A549 (cell line): ENCODE measurements at regions not wholly inside any gene's neighbourhood (a gene's known extent, or its start where the extent isn't known, plus 50 kb on each side); places are given as distances from the start of the nearest gene placed in this dataset.

ENCODE experiments used
- ATAC-seq, 2 experiments: fragments of 200-7000 bp in 1 of 2; fragments of >200 bp in 1 of 2; cut with Nextera tagmentation in 1 of 2; cut with Tn5 transposase in 1 of 2; 3 replicates each; pipeline versions ENCODE4 v1.8.0 to v1.9.1; 2018 to 2020; ENCODE audit warnings: mild to moderate bottlenecking in 1 of 2, moderate library complexity in 1 of 2
- CTCF ChIA-PET: fragments of 300-600 bp; sonication (Branson Sonifier 250); formaldehyde crosslinking; extraction: SDS; loops from one replicate; lab custom pipeline; 2021; ENCODE audit warnings: antibody characterized with exemption, inconsistent platforms; lab: Yijun Ruan, JAX
- POLR2A ChIA-PET: fragments of 350-600 bp; formaldehyde crosslinking; extraction: SDS; loops from one replicate; lab custom pipeline; 2021; ENCODE audit warnings: antibody characterized with exemption, inconsistent platforms; lab: Yijun Ruan, JAX
- DNase-seq, 2 experiments: peaks; one replicate each; pipeline versions ENCODE4 v3.0.0 to v3.0.0-alpha.2; 2011 to 2016; ENCODE audit warnings: low read depth in 1 of 2, low spot score in 1 of 2
- FAIRE-seq: peaks from 2 replicates; lab custom pipeline; 2011; peaks lifted over from hg19 to GRCh38; lab: Jason Lieb, UNC
- H3K27ac ChIP-seq, 2 experiments: fragments of >200 bp; sonication (Bioruptor Twin); formaldehyde crosslinking; 3 replicates each; pipeline ENCODE4 v1.5.1; 2016 to 2017
- H3K4me1 ChIP-seq: fragments of >200 bp; sonication (Bioruptor Twin); formaldehyde crosslinking; 3 replicates; pipeline ENCODE4 v1.6.1; 2016
- H3K4me2 ChIP-seq: fragments of >200 bp; sonication (Bioruptor Twin); formaldehyde crosslinking; 3 replicates; pipeline ENCODE4 v1.6.1; 2016
- H3K4me3 ChIP-seq: fragments of >200 bp; sonication (Bioruptor Twin); formaldehyde crosslinking; 3 replicates; pipeline ENCODE4 v1.5.1; 2016
- H3K9me3 ChIP-seq: fragments of >200 bp; sonication (Bioruptor Twin); formaldehyde crosslinking; 3 replicates; pipeline ENCODE4 v1.6.1; 2016
- BHLHE40 ChIP-seq: IDR thresholded peaks from 2 replicates; pipeline ENCODE4 v1.6.1; 2012; ENCODE audit warnings: low read depth, low read length, inconsistent platforms
- CBX2 ChIP-seq: fragments of 200-600 bp; sonication (generic); IDR thresholded peaks from 2 replicates; pipeline ENCODE4 v1.6.1; 2016; ENCODE audit warnings: low read depth, mild to moderate bottlenecking, borderline replicate concordance
- CBX8 ChIP-seq: fragments of 200-600 bp; sonication (generic); IDR thresholded peaks from 2 replicates; pipeline ENCODE4 v1.6.1; 2016
- CEBPB ChIP-seq, 2 experiments: fragments of >200 bp in 1 of 2; sonication (Bioruptor Twin) in 1 of 2; formaldehyde crosslinking in 1 of 2; IDR thresholded peaks; 2 replicates each; pipeline ENCODE4 v1.6.1; 2012 to 2016
- EHMT2 ChIP-seq: fragments of 200-600 bp; sonication (generic); IDR thresholded peaks from 2 replicates; pipeline ENCODE4 v1.6.1; 2016; ENCODE audit warnings: antibody characterized with exemption, low read depth, mild to moderate bottlenecking, moderate library complexity
- EP300 ChIP-seq, 2 experiments: fragments of >200 bp; sonication (Bioruptor Twin); formaldehyde crosslinking; IDR thresholded peaks; 2 replicates in 1 of 2; 3 replicates in 1 of 2; pipeline ENCODE4 v1.6.1; 2016 to 2017
- ESRRA ChIP-seq: fragments of 150-350 bp; IDR thresholded peaks from 2 replicates; pipeline ENCODE4 v1.6.1; 2014; ENCODE audit warnings: mild to moderate bottlenecking, low read length, borderline replicate concordance
- FOSB ChIP-seq: fragments of 250-450 bp; sonication (Bioruptor Pico); IDR thresholded peaks from 2 replicates; pipeline ENCODE4 v1.5.0; 2020; ENCODE audit warnings: mild to moderate bottlenecking, moderate library complexity
- GATA3 ChIP-seq: IDR thresholded peaks from 2 replicates; pipeline ENCODE4 v1.6.1; 2012; ENCODE audit warnings: borderline replicate concordance
- HDAC2 ChIP-seq: fragments of 200-600 bp; sonication (generic); IDR thresholded peaks from 2 replicates; pipeline ENCODE4 v1.6.1; 2016
- HES2 ChIP-seq: fragments of >200 bp; sonication (Bioruptor Twin); formaldehyde crosslinking; IDR thresholded peaks from 2 replicates; pipeline ENCODE4 v1.6.1; 2016
- HEYL ChIP-seq: fragments of 250-450 bp; sonication (Bioruptor Pico); IDR thresholded peaks from 2 replicates; pipeline ENCODE4 v1.8.0; 2021; ENCODE audit warnings: mild to moderate bottlenecking, moderate library complexity
- JUNB ChIP-seq: fragments of >200 bp; sonication (Bioruptor Twin); formaldehyde crosslinking; IDR thresholded peaks from 2 replicates; pipeline ENCODE4 v1.6.1; 2016
- KDM5A ChIP-seq: fragments of 200-600 bp; sonication (generic); IDR thresholded peaks from 2 replicates; pipeline ENCODE4 v1.6.1; 2016; ENCODE audit warnings: antibody characterized with exemption, mild to moderate bottlenecking
- MAX ChIP-seq: IDR thresholded peaks from 2 replicates; pipeline ENCODE4 v1.6.1; 2012
- NPAS2 ChIP-seq: fragments of 250-450 bp; sonication (Bioruptor Pico); IDR thresholded peaks from 2 replicates; pipeline ENCODE4 v1.8.0; 2022; ENCODE audit warnings: mild to moderate bottlenecking, moderate library complexity, borderline replicate concordance
- PBX3 ChIP-seq: IDR thresholded peaks from 2 replicates; pipeline ENCODE4 v1.6.1; 2012
- POLR2AphosphoS2 ChIP-seq: conservative IDR thresholded peaks from 2 replicates; pipeline ENCODE4 v1.6.1; 2012; ENCODE audit warnings: low read length, improper control_type of control experiment, inconsistent platforms
- RCOR1 ChIP-seq: fragments of 150-350 bp; IDR thresholded peaks from 2 replicates; pipeline ENCODE4 v1.6.1; 2014; ENCODE audit warnings: antibody characterized with exemption, low read length, low read depth
- RFX5 ChIP-seq: fragments of 450-650 bp; IDR thresholded peaks from 2 replicates; pipeline ENCODE4 v1.7.1; 2014; ENCODE audit warnings: antibody characterized with exemption, mild to moderate bottlenecking, moderate library complexity
- RNF2 ChIP-seq: fragments of 200-600 bp; sonication (generic); IDR thresholded peaks from 2 replicates; pipeline ENCODE4 v1.6.1; 2016; ENCODE audit warnings: low read depth, mild to moderate bottlenecking, antibody characterized with exemption, moderate library complexity, borderline replicate concordance
- TFCP2L1 ChIP-seq: fragments of 250-450 bp; sonication (Bioruptor Pico); IDR thresholded peaks from 2 replicates; pipeline ENCODE4 v1.5.0; 2021; ENCODE audit warnings: mild to moderate bottlenecking
- TP53 ChIP-seq: fragments of 250-450 bp; sonication (Bioruptor Pico); IDR thresholded peaks from 2 replicates; pipeline ENCODE4 v1.5.0; 2021; ENCODE audit warnings: mild to moderate bottlenecking, moderate library complexity
- USF2 ChIP-seq: fragments of 450-650 bp; IDR thresholded peaks from 2 replicates; pipeline ENCODE4 v1.6.1; 2014; ENCODE audit warnings: antibody characterized with exemption
- ZC3H11A ChIP-seq: fragments of 450-650 bp; IDR thresholded peaks from 2 replicates; pipeline ENCODE4 v1.6.1; 2014; ENCODE audit warnings: antibody characterized with exemption, mild to moderate bottlenecking
- ZNF302 ChIP-seq: fragments of 250-450 bp; sonication (Bioruptor Pico); IDR thresholded peaks from 2 replicates; pipeline ENCODE4 v1.9.0; 2021; ENCODE audit warnings: inconsistent platforms, mild to moderate bottlenecking, moderate library complexity
- ZSCAN20 ChIP-seq: fragments of 250-450 bp; sonication (Bioruptor Pico); IDR thresholded peaks from 2 replicates; pipeline ENCODE4 v1.8.0; 2022; ENCODE audit warnings: mild to moderate bottlenecking, moderate library complexity
- WGBS: methylation state at CpG from one replicate; pipeline ENCODE4 v1.1.6; 2017; ENCODE audit errors: missing lambda C conversion rate; 5-methylcytosine and 5-hydroxymethylcytosine counted together

- H3K9me3 ChIP-seq: no peaks in the 10 kb centered on the region
- TF ChIP-seq POLR2AphosphoS2: no peak
- TF ChIP-seq, all 56 proteins: peak for 0
- ATAC-seq: no peak
- H3K4me3 ChIP-seq: no peak overlapping the region
- ChIA-PET CTCF (no interaction called here), POLR2A (no interaction called here)
- FAIRE-seq: no peak
- DNase-seq: no peak
- WGBS: 57% methylated on average over 16 of the region's 16 CpGs
- H3K4me1 ChIP-seq: no peaks in the 10 kb centered on the region
- no peak overlapping the region for H3K4me2 ChIP-seq
- 0 out of 6 replicates have a peak overlapping the region, but pooled peaks of 1 of the 2 experiments have one; percentile 39 for H3K27ac ChIP-seq
Observed at GRCh38 chr7:69438584-69439412, 159.5 kb upstream of the AUTS2 start.

GRCh38 chr7:69439636-69440325, 158.5 kb upstream of the AUTS2 start:
- ChIA-PET CTCF (no interaction called here), POLR2A (no interaction called here)
- FAIRE-seq (no peak), ATAC-seq (no peak), DNase-seq (no peak)
- H3K9me3 ChIP-seq: 0 out of 3 replicates have a peak, but pooled peaks cover 2% of the 10 kb centered on the region
- H3K4me1 ChIP-seq: no peaks in the 10 kb centered on the region
- no peak overlapping the region for H3K4me2 ChIP-seq
- WGBS: 44% methylated on average over 1 of the region's 1 CpG
- no peak overlapping the region for H3K4me3 ChIP-seq
- no peak overlapping the region for H3K27ac ChIP-seq
- TF ChIP-seq HDAC2 (no peak), CBX8 (no peak), RCOR1 (no peak), HES2 (no peak), EP300 (IDR thresholded peaks at IDR 0.05) (no peak), ZC3H11A (no peak), HEYL (CRISPR knock-in tag) (no peak), KDM5A (no peak), CBX2 (no peak), USF2 (no peak), ESRRA (no peak), PBX3 (no peak)

- H3K9me3 ChIP-seq: 0 out of 3 replicates have a peak, but pooled peaks cover 2% of the 10 kb centered on the region
- CTCF ChIA-PET: interaction anchor here (1.2 kb wide), 1 partner anchor 11 kb away, joined by 3 read pairs; no protein-coding TSS in a partner anchor
- H3K27ac ChIP-seq: no peak overlapping the region
- TF ChIP-seq TP53 (CRISPR knock-in tag) (no peak), TFCP2L1 (no peak), ZC3H11A (no peak), KDM5A (no peak), JUNB (no peak), USF2 (no peak), GATA3 (no peak), RNF2 (no peak), BHLHE40 (no peak), CEBPB (IDR thresholded peaks at IDR 0.05) (no peak), ZSCAN20 (CRISPR knock-in tag) (no peak), ZNF302 (CRISPR knock-in tag) (no peak), RFX5 (no peak), CBX8 (no peak), HEYL (CRISPR knock-in tag) (no peak), NPAS2 (CRISPR knock-in tag) (no peak), FOSB (no peak), POLR2AphosphoS2 (no peak), EHMT2 (no peak), MAX (no peak)
- no peak overlapping the region for H3K4me3 ChIP-seq
- 31% methylated on average over 2 of the region's 2 CpGs for WGBS
- no peak overlapping the region for H3K4me2 ChIP-seq
- H3K4me1 ChIP-seq: no peaks in the 10 kb centered on the region
- ATAC-seq: no peak
- POLR2A ChIA-PET: no interaction called here
- no peak for FAIRE-seq
- DNase-seq: no peak
Observed at GRCh38 chr7:69440976-69441375, 157.3 kb upstream of the AUTS2 start.
